Inferior parietal cortex (tissue), 1 donor: ENCODE measurements at regions not wholly inside any gene's neighbourhood (a gene's known extent, or its start where the extent isn't known, plus 50 kb on each side); places are given as distances from the start of the nearest gene placed in this dataset.

Experiments
- DNase-seq: peaks from one replicate; pipeline ENCODE4 v3.0.0-alpha.2; 2016; ENCODE audit errors: extremely low spot score

DNA sequence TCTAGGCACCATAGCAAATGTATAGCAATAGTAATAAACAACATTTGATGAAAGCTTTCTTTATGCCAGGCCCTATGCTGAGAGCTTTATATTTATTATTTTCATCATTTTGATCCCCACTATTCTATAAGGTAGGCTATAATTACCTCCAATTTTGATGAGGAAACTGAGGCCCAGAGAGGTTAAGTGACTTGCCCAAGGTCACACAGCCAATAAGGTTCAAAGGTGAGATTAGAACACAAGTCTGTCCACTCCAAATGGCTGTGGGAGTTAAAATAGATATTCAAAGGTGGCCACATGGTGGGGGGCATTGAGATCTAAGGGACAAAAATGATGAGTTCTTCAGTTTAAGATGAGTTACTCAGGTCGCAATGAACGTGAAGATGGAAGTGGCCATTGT, 269.9 kb downstream of the BMP7 start:
- DNase-seq = no peak

DNA sequence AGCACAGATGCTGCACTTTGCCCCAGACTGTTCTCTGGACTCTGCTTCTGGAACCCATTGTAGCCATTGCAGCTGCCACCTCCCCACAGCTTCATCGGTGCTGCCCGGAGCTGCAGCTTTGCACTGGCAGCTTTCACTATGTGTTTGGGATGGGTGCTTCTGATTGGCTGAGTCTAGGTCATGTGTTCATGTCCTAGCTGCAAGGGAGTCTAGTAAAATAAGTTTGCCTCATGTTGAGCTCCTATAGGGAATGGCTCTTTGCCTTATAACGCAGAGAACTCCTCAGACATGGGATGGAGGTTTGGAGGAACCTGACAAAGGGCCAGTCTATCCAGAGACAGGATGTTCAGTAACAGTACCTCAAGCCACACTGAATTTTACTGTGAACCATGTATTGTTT, 268.0 kb downstream of the BMP7 start:
- no peak for DNase-seq

DNA sequence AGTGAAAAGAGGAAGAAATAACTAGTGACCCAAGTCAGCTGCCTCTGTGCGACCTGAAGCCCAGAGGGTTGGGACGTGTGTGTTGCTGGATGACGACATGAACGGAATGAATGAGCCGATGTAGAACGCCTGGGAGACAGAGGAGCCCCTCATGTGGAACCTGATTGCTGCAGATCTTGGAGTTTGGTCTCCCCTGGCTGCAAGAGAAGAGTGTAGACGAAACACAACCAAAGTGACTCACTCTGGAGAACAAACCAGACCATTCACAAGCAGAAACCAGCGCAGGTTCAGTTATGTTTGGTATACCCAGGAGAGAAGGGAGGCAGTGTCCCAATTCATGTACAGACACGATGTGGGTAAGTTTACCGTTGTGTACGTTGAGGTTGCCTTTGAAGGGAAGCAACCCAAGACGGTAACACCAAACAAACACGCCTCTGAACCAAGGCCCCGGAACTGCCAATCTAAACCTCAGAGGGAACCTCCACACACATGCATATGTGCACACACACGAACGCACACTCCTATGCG, 265.9 kb downstream of the BMP7 start:
- no peak for DNase-seq

DNA sequence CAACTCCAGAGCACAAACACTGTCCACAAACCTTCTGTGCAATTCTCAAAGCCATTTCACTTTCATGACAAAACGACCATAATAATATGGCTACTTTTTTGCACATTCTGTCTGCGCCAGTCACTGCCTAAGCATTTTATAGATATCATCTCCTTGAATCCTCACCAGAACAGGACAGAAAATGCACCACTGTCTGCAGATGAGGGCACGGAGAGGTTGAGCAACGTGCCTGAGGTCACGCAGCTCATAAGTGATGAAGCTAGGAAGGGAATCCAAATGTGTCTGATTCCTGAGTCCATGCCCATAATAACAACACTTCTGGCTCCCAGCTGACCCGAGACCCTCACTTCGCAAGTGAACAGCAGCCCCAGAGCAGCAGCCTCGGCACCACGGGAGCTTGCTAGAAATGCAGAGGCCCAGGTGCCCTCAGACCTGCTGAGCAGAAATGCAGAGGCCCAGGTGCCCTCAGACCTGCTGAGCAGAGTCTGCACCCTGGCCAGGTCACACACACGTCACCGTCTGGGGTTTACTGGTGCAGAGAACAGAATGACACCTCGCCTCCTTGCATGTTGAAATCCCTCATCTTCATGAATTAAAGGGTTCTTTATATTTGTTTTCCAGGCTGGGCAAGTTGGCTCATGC, 265.2 kb downstream of the BMP7 start:
- DNase-seq = no peak

DNA sequence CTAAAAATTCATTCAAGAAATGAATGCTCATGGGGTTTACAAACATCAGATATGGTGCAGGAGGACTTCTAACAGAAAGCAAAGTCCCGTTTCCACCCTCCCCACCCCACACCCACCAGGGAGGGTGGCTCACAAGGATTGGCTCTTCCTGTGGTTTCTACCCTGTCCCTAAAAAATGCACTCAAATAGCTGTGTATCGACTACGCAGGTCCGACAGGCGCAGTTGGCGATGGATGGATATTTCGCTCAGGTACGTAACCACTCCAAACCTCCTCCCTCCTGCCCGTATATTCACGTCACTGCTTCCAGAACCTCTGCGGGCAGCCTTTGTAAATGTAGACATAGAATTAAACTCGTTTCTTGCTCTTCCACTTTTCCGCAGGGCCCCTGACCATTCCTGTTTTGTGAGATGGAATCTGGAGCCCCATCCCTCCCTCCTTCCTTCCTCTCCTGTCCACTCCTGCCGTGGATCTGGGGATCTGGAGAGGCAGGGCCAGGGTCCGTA, 264.3 kb downstream of the BMP7 start:
- DNase-seq = no peak

DNA sequence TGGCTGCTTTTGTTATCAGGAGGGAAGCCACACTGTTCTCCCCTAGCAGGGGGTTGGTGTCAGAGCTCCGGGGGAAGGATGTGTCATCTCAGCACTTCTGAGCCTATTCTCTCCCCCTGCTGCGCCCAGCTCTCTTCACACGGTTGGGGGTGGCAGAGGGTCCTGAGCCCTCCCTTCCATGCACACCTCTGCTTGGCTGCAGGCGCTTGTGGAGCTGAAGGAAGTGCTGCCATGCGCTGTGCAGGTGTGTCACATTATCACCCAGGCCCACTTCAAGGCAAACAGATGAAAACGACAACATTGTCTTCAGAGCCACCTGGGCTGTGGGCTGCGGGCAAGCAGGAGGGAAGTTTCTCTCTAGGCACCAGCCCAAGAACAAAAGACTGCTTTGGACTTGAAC, 263.4 kb downstream of the BMP7 start:
- no peak for DNase-seq

DNA sequence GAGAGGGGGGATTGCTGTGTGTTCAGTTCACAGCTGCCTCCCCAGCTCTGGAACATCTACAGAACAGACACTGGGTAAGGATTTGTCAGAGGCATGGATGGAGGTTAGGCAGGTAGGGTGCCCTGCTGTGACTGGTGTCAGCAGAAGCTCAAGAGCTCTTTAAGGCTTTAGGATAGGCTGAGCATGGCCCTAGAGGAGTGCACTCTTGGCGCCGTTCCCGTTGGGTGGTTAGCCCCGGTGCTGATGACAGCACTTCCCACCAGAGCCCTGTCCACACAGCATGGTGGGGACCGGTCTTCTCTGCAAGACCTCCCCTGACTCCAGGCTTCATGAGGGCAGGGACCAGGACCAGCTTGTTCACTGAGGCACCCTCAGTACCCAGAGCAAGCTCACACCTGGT, 262.0 kb downstream of the BMP7 start:
- no peak for DNase-seq

DNA sequence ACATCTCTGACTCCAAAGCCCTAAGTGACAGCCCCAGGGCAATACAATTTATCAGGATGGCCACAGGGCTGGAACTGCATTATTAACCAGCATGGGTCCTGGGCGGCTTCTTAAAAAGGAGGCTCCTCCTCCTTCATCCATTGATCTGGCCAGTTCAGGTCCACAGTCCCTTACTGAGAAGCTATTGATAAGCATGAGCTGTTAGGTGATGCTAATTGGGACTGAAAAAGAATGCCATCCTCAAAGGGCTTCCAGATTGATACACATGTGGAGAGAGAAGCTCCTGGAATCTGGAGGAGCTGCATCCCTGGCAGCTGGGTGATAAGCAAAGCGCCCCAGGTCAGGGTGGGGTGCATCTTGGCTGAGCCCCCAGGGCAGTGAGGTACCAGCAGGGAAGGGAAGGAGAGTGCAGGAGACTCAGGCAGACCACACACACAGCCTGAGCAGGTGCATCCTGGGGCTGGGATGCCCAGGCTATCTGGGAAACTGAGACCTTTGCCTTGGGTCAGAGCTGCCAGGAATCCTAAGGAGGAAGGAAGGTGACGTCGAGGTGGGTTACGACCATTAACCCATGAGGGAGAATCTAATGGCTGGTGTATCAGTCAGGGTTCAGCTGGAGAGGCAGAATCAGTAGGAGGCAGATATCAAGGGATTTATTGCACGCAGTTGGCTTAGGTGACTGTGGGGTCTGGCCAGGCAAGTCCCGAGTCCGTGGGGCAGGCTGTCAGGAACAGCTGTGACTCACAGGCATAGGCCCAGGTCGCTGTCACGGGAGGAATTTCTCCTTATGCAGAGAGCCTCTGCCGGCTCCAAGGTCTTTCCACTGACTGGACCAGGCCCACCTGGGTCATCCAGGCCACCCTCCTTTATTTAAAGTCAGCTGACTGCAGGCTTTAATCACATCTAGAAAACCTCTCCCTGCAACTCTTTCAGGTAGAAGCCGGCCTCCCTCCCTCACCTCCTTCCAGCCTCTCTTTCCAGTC, 261.2 kb downstream of the BMP7 start:
- no peak for DNase-seq

DNA sequence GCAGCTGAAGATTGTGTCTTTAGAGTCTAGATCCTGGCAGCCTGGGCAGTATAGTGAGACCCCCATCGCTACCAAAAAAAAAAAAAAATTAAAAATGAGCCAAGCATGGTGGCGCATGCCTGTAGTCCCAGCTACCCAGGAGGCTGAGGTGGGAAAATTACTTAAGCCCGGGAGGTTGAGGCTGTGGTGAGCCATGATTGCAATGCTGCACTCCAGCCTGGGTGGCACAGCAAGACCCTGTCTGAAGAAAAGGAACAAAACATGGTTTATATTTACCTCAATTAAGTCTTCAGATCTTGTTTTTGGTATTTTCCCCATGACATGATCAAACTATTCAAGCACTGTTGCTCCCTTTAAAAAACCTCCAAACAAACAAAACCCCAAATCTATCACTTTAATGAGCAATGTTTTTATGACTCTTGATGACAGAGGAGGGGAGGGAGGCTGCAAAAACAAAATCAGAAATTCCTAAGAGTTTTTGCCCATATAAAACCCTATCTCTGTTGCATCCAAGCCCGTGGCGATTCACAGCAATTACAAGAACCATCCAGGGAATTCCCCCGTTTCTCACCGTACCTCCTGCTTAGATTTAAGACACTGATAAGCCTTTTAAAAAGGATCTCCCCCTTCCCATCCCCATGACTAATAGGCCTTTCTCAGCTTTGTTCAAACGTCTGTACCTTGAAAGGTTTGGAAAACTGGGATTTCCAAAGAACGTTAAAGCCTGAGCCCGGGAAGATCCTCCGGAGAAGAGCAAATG, 259.9 kb downstream of the BMP7 start:
- no peak for DNase-seq

DNA sequence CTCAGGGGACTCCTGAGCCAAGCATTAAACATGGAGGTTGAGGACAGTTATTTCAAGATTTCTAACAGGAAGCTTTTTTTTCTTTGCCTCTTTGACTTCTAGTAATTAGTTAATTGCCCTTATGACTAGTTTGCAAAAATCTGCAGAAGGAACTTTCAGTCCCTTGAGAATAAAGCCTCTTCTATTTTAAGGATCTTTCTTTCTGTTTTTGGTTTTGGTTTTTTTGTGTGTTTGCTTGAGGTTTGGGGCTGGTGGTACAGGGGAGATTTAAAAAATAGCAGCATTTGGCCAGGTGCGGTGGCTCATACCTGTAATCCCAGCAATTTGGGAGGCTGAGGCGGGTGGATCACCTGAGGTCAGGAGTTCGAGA, 259.3 kb downstream of the BMP7 start:
- no peak for DNase-seq

DNA sequence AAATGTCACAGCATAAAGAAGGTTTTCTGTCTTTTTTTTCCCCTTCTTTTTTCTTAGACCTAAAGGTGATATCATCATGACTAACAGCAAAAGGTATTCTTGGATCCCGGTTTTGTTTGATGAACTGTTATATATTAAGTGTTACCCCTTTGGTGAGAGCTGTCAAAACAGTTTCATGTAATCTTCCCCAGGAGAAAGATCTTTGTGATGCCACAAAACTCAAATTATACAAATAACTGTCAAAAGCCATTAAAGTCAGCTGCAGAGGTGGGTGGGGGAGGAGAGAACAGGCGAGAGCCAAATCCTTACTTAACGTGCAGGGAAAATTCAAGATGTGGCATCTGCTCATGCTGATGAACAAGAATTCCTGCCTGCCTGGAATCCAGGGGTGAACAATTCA, 258.2 kb downstream of the BMP7 start:
- no peak for DNase-seq

DNA sequence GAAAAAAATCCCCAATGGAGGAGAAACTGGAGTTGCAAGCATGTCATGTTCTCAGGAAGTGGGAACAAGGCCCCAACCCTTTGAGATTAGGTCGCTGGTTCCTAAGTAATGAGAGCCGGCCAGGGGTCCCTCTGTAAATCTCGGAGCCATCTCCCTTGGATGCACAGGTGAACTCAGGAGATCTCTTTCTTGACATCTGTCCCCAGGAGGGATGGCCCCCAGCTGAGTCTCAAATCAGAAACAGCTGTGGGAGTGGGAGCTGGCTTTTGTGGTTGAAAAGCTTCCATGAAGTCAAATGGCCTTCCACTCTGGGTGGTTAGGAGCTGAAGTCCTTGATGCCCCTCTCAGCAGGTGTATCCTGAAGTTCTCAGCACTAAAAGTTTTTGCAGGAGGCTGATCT, 257.1 kb downstream of the BMP7 start:
- no peak for DNase-seq

DNA sequence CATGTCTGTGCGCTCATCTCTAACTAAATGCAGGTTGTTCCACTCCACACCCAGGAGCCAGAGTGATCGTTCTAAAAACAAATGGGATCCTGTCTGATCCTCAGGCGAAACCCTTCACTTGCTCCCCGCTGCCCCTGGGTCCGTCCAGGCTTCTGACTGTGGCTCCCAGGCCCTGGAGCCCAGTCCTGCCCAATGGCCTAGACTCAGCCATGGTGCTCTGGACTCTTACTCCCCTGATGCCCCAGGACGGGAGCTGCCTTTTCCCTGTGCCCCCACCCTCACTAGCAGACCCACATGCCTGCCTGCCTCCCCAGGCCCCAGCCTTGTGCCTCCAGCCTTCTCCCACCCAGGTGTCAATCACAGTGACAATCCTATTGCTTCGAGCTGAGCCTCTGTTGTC, 256.7 kb downstream of the BMP7 start:
- DNase-seq = no peak

DNA sequence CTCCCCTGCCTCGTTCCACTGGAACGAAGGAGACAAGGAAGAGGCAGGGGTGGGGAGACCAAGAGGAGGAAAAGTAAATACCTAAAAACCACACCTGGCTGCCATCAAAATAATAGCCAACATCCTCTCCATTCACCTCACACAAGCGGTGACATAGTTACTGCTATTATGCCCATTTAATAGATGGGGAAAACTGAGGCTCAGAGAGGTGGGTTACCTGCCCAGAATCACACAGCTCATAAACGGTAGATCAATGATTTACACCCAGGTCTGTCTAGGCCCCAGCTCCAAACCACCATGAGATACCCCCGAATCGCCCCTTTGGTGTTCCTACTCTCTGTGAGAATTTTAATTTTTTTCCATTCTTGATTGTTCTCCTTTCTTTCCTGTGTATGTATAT, 253.8 kb downstream of the BMP7 start:
- DNase-seq = no peak

DNA sequence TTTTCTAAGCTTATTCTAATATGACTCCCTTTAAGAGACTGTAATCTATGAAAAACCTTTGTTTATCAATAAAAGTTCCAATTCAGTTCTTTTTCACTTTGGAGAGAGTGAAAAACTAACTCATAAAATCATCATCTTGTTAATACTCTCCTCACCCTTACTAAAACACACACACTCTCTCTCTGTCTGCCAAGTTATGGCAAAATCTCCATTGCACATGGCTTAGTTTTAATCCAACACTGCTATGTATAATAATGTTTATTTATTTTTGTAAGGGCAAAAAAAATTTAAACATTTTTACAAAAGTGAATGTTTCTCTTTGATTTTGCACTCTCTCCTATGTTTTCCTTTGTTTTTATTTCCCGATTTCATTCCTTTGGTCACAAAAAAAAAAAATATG, 253.2 kb downstream of the BMP7 start:
- no peak for DNase-seq

DNA sequence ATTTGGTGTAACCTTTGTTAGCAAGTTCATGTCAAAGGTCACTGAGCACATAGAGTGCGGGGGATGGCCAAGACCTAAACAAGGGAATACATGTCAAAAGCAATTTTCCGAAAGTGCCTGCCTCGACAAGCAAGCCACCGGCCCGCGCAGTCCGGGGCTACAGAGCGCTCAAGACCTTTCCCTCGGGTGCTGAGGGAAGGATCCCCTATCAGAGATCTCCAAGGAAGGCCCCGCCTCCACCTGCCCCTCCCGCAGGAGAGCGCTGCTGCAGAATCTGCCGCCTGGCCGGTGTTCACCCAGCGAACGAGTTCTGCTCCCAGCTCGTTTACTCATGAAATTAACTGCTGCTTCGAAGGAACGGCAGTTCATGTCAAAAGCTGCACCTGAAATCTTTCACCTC, 252.7 kb downstream of the BMP7 start:
- no peak for DNase-seq

DNA sequence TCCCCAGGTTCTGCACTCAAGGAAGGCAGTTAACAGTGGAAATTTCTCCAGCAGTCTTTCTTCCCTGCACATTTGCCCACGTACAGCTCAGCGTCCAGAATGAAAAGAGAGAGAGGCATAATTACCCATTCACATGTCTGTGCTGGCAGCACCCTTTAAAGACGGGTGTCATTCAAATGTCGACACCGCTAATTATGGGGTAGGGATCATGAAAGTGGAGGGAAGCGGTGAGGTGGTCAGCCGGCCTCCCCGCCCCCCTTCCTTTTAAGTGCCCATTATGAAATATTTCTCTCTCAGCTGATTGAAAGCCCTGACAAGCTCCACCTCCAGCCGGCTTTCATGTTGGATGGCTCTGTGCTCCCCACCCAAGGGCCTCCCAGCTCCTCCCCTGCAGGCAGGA, 246.1 kb downstream of the BMP7 start:
- no peak for DNase-seq

DNA sequence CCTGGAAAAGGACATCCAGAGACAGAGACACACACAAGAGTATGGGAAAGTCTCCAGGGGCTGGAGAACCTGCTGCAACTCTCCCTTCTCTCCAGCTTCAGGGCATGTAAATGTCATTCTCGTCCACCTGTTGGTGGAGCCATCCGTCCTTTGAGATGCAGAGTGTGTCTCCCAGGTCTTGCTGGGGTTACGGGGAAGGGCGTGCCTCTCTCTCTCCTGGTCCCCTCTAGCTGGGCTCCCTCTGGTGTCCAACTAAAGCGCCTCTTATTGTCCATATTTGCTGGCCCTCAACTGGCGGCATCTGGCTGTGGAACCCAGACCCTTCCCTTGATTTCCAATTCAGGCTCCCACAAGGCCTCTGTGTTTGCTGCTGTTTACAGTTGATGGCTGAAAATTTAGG, 244.1 kb downstream of the BMP7 start:
- no peak for DNase-seq

DNA sequence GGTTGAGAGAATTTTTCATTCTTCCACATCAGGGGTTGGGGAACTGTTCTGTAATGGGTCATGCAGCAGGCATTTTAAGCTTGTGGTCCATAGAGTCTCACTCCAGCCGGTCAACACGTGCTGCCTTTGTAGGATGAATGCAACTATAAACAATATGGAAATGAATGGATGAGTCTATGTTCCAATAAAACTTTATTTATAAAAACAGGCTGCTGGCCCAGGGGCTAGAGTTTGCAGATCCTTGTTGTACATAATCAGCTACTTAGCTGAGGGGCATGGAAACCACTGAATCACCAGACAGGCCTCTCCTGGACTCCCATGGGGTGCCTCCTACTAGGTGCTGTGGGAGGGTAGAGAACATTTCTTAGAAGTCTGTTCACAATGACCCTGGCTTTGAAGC, 243.4 kb downstream of the BMP7 start:
- DNase-seq = no peak

DNA sequence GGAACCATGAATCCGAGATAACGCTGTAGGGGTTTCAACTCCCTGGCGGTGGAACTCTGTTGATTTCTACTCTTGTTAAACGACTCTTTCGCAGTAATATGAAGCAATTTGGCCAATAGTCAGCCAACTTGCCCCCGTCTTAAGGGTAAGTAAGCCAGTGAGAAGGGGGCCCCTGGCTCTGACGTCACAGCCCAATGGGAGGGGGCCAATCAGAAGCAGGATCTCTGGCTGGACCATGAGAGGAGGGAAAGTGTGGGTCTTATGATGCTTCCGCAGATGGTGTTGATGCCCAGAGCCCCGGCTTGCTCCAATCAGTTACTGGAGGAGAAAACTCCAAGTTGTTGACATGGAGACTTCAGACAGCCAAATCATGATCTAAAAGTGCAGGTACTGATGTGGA, 242.4 kb downstream of the BMP7 start:
- no peak for DNase-seq

DNA sequence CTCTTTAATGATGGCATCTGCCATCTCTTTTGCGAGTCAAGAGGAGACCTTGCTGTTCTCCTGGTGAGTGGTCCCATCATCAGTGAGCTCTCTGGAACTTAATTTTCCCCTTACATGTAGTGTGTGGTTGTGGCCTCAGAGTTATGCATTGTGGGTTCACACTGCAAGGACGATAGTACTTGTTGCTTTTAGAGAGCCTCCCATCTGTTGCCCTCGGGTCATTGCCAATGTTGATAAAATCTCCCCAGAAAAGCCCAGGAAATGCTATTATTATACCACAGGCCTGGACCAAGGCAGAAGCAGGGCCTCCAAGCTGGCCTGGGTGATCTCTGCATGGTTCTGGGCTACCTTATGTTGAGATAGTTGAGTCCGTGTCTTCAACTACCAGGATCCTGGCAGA, 241.6 kb downstream of the BMP7 start:
- no peak for DNase-seq

DNA sequence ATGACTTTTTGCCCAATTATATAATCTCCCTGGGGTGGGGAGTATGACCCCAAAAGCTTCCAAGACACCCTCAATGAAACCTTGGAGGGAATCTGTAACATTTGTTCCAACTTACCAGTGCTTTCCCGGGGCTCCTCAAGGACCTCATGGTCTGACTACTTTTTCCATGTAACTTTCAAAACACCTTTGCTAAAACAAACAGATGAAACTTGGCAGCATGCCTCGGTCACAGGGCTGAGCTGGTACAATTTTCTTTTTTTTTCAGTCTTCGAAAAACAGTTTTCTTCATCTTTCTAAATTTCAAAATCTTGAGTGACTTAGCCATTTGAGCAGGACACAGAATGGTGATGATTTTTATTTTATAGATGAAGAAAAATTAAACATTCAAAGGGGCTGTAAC, 241.2 kb downstream of the BMP7 start:
- DNase-seq = no peak
